Activated CD4-positive, alpha-beta T cell treated with anti-CD3 and anti-CD28 coated beads, Interleukin-2, amount 50 U/mL, for 4 hours (primary cell): ENCODE measurements at regions not wholly inside any gene's neighbourhood (a gene's known extent, or its start where the extent isn't known, plus 50 kb on each side); places are given as distances from the start of the nearest gene placed in this dataset.

ENCODE experiments used
- DNase-seq, 2 experiments: peaks; one replicate each; pipeline ENCODE4 v3.0.0-alpha.2; 2020

GRCh38 chr6:141028791-141029280 is 1103.9 kb upstream of the GJE1 start:
- DNase-seq: no peak

- DNase-seq: no peak
Measured at GRCh38 chr6:141026504-141026903, 1106.2 kb upstream of the GJE1 start.

DNA sequence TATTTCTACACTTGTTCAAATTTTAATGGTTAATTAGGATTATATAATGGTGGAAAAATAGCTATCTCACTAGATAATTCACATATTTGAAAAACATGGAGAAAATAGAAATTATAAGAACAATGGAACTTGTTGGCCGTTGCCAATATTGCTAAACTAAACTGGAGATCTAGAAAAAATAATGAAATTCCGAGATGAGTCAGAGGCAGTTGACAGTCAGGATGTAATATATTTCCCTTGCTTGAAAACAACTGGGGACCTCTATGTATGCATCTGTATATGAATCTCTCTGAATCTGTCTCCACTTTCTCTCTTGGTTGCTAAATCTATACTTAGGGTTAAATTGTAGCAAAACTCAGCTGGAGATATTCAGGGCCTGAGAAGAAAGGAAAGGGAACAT is 1108.2 kb upstream of the GJE1 start:
- DNase-seq: no peak

- DNase-seq: no peak
Measured at GRCh38 chr6:141017941-141018340, 1114.8 kb upstream of the GJE1 start.

DNA sequence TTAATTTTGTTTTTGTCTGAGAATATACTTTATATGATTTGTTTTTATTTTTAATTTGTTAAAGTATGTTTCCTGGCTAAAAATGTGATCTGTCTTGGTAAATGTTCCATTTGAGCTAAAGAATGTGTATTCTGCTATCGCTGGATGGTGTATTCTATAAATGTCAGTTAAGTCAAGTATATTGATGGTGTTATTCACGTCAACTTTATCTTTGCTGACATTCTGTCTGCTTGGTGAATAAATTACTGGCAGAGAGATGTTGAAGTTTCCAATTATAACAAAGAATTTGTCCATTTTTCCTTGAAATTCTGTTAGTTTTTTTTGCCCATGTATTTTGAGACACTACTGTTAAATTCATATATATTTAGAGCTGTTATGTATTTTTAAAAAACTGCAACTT is 1131.8 kb upstream of the GJE1 start:
- no peak for DNase-seq

DNA sequence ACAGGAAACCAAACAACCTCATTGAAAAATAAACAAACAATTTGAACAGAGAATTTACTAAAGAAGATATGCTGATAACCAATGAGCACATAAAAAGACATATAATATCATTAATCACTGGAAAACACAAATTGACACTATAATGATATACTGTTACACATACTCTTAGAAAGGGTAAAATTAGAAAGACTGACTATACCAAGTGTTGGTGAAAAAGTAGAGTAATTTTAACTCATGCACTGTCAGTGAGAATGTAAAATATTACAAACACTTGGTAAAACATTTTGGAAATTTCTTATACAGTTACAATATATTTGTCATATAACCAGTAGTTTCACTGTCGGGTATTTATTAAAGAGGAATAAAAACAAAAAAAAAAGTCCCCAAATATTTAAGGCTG is 1139.2 kb upstream of the GJE1 start:
- no peak for DNase-seq

DNA sequence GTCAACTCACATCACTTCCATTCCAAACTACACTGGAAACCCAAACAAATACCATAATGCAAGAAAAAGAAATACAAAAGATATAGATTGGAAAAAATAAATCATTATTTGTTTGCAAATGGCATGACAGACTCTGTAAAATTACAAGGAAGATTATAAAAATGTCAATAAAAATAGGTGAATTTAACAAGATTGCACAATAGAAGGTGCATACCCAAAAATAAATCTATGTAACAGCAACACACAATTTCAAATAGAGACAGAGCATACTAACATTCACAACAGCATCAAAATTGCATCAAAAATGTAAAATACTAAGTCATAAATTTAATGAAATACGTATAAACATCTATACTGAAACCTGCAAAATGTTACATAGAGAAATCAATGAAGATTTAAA is 1140.0 kb upstream of the GJE1 start:
- DNase-seq: no peak

DNA sequence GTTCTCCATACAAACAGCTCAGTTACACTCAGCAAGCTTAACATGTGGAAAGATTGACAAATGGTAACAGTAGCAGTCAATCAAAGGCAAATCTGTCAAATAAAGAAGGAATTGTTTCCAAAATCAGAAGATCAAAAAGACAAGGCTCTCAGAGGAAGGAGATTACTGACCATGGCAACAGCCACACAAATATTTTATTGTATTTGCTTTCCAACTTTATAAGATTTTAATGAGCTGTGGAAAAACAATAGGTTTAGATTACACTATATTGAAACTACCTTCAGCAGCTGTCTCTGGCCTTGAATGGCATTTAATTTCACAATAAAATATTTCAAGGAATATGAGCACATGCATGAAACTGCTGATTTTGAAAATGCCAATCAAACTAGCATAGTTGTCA is 1143.9 kb upstream of the GJE1 start:
- DNase-seq: no peak

- no peak for DNase-seq
Measured at GRCh38 chr6:140987364-140988155, 1145.2 kb upstream of the GJE1 start.

DNA sequence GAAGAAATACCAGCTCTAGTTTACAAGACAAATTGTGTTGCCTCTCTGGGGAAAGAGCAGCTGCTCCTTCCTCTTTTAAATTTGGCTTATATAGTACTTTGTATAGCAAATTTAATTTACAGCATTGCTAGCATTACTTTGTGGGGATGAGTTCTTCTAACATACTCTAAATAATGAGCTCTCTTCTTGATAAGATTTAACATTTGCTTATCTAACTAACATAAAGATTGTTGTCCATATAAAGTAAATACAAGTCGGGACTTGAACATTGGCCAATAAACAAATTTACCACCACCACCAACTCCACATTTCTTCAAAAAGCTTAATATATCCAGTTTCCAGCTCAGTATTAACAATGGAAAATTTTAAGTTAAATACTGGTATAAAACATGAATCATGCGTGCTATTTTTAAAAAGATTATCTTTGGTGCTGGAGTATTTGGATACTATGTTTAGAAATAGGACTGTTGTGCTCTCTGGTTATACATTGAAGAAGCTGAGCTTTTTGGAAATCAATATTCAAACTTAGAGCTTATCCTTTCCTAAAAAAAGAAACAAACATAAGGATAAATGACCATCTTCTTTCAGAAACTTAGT is 1146.9 kb upstream of the GJE1 start:
- DNase-seq: no peak

GRCh38 chr6:140980265-140980887 is 1152.3 kb upstream of the GJE1 start:
- no peak for DNase-seq

DNA sequence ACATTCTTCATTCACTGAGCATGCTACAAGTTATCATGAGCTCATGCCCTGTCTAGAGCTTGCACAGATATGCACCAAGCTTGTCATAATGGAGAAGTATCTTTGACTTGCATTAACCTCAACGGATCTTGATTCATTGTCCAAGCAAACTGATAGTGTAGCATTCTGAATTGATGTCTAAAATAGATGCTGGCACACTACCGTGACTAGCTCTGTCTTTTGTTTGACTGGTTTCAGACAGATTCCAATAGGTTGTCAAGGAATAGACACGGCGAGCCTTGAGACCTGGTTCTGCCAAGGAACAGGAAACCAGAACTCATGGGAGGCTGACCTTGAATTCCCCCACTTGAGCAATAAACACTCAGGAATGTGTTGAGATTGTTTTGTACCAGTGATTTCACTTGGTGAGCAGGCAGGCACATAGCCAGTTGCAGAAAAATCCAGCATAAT is 1153.1 kb upstream of the GJE1 start:
- no peak for DNase-seq

GRCh38 chr6:140977403-140977802 is 1155.3 kb upstream of the GJE1 start:
- no peak for DNase-seq

- no peak for DNase-seq
Measured at GRCh38 chr6:140976806-140977205, 1155.9 kb upstream of the GJE1 start.

- DNase-seq: no peak
Measured at GRCh38 chr6:140970485-140970884, 1162.2 kb upstream of the GJE1 start.

DNA sequence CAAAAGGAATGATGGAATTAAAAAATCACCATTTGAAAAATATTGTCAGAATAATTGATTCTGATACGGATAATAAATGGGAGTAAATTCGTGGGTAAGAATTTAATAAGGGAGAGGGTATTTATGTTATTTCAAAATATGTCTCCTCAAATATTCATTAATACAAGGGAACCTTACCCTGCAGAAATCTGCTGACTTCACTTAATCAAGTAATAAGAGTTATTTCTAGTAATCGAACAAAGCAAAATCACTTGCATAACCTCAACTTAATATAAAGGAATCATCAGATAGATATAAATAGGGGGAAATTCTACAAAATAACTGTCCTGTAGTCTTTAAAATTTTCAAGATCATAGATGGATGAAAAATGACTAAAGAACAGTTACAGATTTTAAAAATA is 1164.7 kb upstream of the GJE1 start:
- no peak for DNase-seq

DNA sequence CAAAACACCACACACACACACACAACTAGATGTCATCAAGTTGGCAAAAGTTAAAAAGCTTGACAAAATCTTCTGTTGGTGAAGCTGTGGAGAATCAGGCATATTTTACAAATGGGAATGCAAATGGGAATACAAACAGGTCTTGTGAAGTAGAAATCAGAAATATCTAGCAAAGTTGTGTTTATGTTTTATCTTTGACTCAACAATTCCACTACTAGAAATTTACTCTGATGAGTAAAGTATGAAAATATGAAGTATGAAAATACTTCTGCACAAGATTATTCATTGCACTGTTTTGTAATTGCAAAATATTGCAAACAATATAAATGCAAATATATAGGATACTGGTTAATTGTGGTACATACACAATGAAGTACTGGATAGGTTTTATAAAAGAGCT is 1166.0 kb upstream of the GJE1 start:
- DNase-seq: no peak

DNA sequence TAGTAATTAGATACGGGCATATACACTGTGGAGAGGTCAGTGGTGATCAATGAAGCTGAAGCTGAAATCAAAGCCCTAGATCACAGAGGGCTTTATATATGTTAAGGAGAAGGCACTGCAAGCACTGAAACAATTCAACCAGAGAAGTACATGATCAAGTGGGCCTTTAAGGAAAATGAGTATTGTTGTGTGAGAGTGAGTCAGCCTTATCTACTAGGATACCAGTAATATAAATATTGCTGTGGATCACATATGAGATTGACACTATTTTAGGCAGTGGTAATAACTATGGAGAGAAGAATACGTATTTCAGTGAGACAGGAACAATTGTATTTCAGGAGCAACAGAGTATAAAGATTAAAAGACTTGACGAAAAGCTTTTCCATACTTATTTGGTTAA is 1172.2 kb upstream of the GJE1 start:
- no peak for DNase-seq

- DNase-seq: no peak
Measured at GRCh38 chr6:140957386-140957785, 1175.3 kb upstream of the GJE1 start.

DNA sequence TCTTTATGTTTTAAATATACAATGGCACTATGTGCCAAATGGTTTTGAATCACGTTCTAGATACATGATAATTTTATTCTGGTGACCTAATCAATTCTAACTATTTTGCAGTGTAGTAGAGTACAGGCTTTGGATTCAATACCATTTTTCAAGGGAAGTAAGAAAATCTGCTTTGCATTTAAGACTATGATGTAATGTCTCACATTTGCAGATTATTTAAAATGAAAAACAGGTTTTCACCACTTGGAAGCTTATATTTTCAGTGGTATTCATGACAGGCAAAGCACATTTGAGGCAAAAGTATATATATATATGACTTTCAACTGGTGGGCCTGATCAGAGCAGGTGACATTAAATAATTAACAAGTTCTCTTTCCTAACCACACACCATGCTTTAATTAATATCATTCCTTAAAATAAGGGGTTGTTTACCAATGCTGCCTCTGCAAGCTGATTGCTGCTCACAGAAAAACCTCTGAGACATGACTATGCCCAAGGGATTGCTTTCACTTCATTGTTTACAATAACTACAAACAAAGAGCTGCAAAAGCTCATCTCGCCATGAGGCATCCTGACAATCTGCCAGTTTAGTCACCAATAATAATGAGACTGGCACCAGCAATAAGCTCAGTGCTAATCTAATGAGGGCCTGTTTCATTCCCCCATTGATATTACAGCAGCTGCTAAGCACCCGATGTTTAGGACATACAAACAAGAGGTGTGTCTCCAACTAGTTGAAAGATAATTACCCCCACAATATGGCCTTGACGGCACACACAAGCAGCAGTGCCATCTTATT is 1176.0 kb upstream of the GJE1 start:
- no peak for DNase-seq

DNA sequence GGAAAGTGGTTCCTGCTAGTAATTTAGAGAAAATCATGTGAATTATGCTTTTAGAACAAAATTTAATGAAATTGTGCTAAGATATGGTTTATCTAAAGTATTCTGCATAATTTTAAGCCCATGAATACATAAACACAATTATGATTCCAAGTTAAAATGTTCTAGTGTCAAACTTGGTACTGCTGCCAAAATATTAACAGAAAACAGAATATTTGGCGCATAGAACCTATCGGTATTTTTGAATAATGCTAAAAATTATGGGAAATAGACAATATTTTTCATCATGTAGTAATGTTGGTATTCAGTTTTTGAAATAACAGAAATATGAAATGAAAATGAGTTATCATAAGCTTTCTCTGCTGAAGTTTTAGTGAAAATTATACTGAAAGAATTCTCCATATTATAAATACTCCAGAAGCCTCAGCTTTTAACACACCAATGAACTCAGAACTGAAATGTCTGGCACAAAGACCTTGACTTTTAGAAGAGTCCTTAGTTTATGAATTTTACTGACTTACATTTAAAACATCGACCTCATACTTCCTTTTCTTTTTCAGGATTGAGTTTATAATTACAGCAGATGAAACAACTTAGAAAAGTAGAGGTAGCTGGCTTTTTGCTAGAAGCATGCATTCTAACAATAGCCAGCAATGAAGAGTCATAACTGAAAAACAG is 1192.3 kb upstream of the GJE1 start:
- no peak for DNase-seq

DNA sequence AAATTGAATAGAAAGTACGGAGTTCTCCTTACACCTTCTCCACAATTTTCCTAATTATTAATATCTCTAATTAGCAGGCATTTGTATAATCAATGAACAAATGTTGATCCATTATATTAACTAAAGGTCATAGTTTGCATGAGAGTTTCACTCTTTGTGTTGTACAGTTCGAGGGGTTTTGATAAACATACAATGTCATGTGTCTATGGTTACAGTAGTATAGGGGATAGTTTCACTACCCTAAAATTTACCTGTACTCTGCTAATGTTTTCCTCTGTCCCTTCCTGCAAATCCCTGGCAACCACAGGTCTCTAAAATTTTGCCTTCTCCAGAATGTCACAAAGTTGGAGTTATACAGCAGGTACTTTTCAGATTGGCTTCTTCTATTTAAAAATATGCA is 1199.8 kb upstream of the GJE1 start:
- no peak for DNase-seq

- DNase-seq: no peak
Measured at GRCh38 chr6:140931581-140931980, 1201.1 kb upstream of the GJE1 start.
